GM19397 (cell line): ENCODE measurements at regions not wholly inside any gene's neighbourhood (a gene's known extent, or its start where the extent isn't known, plus 50 kb on each side); places are given as distances from the start of the nearest gene placed in this dataset.

Experiments used
- ATAC-seq: cut with Tn5 transposase; IDR thresholded peaks from one replicate; pipeline ENCODE4 v1.9.1; 2021; ENCODE audit warnings: mild to moderate bottlenecking, moderate library complexity; ENCODE audit not compliant: unreplicated experiment

DNA sequence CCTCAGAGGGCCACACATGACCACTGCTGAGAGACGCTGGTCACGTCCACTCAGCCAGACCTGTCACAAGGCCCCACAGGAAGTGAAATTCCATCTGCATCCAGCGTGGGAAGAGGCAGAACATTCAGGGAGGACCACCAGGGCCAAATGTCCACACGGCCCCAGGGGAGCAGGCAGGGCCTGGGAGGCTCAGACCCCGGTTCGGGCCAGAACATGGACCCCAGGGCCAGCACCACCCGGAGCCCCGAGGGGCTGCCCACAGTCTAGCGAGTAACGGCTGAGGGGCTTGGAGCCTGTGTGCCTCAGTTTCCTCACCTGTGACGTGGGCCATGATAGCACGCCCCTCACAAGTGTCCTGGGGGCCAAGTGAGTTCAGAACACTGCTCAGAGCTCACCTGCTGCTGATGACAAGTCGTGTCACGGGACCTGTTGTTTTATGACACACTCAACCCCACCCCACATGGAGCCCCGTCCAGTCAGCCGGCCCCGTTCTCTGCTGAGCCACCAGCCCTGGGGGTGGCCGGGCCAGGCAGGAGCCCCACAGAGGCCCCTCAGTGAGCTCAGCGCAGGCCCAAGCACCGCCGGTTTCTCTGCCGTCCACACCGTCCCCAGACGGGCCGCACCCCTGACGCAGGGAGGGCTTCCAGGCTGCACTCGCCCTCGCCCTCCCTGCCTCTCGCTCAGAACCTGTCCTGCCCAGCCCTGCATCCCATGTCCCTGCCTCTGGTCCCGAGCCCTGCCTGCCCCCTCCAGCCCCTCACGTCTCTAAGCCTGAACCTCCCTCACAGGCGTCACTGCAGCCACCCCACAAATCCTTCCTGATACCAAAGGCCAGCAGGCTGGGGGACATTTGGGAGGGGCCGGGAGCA, 79.5 kb upstream of the GALNT9 start:
- ATAC-seq = no peak

- no peak for ATAC-seq
Measured at GRCh38 chr12:132407992-132408391, 78.6 kb upstream of the GALNT9 start.

GRCh38 chr12:132407451-132407961, 78.1 kb upstream of the GALNT9 start:
- no peak for ATAC-seq

DNA sequence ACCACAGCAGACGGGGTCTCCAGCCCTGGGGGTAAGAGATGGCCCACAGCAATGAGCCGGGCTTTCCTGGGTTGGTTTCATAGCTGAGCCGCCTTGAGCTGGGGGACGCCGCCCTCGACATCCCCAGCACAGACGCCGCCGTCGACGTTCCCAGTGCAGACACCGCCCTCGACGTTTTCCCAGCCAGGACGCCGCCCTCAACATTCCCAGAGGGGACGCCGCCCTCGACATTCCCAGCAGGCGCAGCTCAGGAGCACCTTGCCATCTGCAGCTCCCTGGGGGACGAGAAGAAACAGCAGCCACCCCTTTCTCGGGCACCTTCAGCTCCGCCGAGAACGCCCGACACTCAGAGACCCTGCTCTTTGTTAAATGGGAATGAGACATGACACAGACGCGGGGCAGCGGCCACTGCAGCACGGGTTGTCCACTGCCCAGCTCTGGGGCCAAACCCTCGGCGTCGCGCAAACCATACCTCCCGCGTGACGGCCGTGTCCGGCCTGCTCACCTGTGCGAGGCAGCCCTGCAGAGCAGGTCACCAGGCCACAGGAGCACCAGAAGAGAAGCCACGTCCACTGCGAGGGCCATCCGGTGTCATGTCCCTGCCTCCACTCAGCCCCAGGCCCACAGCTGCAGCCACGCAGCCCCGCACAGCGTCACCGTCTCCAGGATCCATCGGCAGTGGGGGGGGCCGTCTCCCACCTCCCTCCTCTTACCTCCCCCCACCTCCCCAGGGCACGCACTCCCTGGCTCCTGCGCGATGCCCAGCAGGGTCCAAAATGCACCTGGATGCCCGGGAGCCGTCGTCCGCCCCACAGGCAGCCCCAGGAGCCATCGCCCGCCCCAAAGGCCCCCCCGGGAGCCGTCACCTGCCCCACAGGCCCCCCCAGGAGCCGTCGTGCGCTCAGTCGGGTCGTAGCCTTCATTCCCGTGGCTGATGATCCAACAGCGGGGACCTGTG, 77.4 kb upstream of the GALNT9 start:
- ATAC-seq = no peak

DNA sequence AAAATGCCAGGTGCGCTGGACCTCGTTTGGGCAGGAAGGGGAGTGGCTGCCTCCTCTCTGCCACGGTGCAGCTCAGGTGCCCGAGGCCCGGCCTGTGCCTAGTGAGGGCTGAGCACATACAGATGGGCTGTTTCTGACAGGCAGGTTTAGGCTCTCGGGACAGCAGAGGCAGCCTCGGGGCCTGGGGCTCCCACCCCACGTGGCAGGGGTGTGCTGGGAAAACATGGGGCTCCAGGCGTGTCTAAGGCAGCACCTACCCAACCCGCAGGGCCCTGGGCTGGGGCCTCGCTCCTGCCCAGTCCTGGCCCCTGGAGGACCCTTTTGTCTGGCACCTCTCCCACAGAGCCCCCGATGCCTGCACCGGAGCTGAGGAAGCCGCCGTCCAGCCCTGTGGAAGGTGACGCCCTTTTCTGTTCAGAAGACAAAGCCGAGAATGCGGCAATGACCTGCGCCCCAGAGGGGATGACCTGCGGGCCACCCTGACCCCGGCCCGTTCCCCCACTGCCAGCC, 76.4 kb upstream of the GALNT9 start:
- no peak for ATAC-seq

- no peak for ATAC-seq
Measured at GRCh38 chr12:132404951-132405741, 75.8 kb upstream of the GALNT9 start.

DNA sequence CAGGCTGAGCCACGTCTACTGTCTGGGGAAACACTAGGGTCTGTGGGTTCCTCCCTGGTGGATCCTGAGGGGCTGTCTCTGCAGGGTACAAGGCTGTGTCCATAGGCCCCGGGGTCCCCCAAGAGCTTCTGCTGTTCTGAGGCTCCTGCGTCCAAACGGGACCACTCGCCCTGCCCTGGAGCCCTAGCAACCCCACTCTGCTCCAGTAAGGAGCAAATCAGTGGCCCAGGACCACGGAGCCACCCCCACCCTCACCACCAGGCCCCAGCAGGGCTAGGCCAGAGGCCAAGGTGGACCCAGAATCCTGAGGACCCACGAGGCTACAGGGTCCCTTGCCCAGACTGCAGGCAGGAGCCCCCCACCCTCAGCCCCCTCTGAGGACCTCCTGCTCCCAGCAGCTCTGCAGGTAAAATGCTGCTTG, 75.1 kb upstream of the GALNT9 start:
- ATAC-seq = no peak

DNA sequence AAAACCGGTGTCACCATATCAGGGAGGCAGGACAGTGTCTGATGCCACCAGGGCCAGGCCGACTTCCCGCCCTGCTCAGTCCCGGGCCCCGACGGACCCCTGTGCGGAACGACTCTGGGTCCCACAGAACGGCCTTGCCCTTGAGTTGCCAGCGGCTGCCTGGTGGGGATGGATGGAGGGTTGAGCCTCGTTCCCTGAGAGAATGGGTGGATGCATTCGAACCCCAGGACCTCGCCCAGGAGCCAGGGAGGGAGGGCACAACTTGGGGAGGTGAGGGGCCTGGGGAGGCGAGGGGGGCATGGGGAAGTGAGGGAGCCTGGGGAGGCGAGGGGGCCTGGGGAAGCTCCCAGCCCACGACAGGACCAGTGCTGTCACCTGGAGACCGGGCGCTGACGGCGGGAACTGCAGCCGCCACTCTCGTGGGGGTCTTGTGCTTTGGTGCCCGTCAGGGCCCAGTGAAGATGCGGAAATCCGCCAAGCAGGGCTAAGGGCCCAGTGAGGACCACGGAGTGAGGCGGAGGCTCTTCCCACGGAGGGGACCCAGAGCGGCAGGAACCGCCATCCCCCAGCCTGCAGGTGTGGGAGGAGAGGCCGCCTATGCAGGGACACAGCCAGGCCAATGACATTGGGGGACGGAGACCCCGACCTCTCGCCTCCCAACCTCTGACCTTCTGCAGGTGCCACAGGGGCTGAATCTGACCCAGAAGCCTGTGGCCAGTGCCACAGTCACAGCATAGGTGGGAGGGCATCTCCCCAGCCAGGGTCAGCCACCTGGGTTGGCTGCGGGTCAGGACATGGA, 74.4 kb upstream of the GALNT9 start:
- ATAC-seq = no peak

GRCh38 chr12:132402831-132403416, 73.5 kb upstream of the GALNT9 start:
- no peak for ATAC-seq

DNA sequence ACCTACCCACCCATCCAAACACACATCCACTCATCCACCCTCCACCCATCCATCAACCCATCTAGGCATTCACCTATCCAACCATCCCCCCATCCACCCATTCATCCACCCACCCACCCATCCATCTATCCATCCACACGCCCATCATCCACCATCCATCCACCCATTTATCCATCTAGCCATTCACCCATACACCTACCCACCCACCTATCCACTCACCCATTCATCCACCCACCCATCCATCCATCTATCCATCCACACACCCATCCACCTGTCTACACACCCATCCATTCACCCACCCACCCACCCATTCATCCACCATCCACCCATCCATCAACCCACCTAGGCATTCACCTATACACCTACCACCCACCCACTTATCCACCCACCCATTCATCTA, 72.6 kb upstream of the GALNT9 start:
- no peak for ATAC-seq

- ATAC-seq = no peak
Measured at GRCh38 chr12:132400011-132400641, 70.7 kb upstream of the GALNT9 start.

GRCh38 chr12:132399092-132400010, 70.0 kb upstream of the GALNT9 start:
- ATAC-seq = no peak

GRCh38 chr12:132398386-132398991, 69.1 kb upstream of the GALNT9 start:
- ATAC-seq = no peak

GRCh38 chr12:132397934-132398385, 68.6 kb upstream of the GALNT9 start:
- no peak for ATAC-seq

DNA sequence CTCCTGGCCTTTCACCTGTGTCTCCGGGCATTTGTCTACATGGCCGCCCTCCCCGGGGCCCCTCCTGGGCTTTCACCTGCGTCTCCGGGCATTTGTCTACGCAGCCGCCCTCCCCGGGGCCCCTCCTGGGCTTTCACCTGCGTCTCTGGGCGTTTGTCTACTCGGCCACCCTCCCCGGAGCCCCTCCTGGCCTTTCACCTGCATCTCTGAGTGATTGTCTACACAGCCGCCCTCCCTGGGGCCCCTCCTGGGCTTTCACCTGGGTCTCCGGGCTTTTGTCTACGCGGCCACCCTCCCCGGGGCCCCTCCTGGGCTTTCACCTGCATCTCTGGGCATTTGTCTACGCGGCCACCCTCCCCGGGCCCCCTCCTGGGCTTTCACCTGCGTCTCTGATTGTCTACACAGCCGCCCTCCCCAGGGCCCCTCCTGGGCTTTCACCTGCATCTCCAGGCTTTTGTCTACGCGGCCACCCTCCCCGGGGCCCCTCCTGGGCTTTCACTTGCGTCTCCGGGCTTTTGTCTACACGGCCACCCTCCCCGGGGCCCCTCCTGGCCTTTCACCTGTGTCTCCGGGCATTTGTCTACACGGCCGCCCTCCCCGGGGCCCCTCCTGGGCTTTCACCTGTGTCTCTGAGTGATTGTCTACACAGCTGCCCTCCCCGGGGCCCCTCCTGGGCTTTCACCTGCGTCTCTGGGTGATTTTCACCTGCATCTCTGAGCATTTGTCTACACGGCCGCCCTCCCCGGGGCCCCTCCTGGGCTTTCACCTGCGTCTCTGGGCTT, 68.0 kb upstream of the GALNT9 start:
- ATAC-seq = no peak

DNA sequence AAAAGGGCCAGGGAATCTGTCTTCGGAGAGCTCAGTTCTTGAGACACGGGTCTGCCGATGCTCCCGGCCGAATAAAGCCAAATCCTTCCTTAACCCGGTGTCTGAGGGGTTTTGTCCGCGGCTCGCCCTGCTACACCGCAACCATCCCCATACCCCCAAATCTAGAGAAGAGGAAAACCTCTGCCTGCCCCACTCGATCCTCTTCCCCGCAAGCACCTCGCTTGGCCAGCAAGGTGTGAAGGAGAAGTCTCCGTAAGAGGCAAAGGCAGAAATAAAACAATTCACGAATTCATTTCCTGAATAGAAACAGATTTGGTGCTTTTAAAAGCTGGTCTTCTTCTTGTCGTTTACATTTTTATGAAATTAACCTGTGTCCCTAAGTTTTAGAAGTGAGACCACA, 67.3 kb upstream of the GALNT9 start:
- ATAC-seq = no peak

- ATAC-seq = no peak
Measured at GRCh38 chr12:132395908-132396305, 66.5 kb upstream of the GALNT9 start.
